ENCODE measurements at regions not wholly inside any gene's neighbourhood (a gene's known extent, or its start where the extent isn't known, plus 50 kb on each side); places are given as distances from the start of the nearest gene placed in this dataset.

- no peak for TF ChIP-seq CTCF (conservative IDR thresholded peaks at IDR 0.05; ENCODE audit: low read depth, low read length)
- TF ChIP-seq EZH2 (IDR thresholded peaks at IDR 0.05; ENCODE audit: borderline replicate concordance, low read depth, low read length, poor library complexity, severe bottlenecking): no peak
Observed at GRCh38 chr18:44227501-44227900, 453.2 kb upstream of the SETBP1 start.

All from A673 (cell line).